Brain microvascular endothelial cell (primary cell): ENCODE measurements at regions not wholly inside any gene's neighbourhood (a gene's known extent, or its start where the extent isn't known, plus 50 kb on each side); places are given as distances from the start of the nearest gene placed in this dataset.

ENCODE experiments used
- DNase-seq: peaks from one replicate; pipeline ENCODE4 v3.0.0-alpha.2; 2020
- H3K27ac ChIP-seq: fragments of 250-450 bp; sonication (Bioruptor Pico); 2 replicates; pipeline ENCODE4 v1.5.1; 2020; ENCODE audit warnings: mild to moderate bottlenecking, moderate library complexity
- H3K27me3 ChIP-seq: fragments of 250-450 bp; sonication (Bioruptor Pico); replicated peaks from 2 replicates; pipeline ENCODE4 v1.5.1; 2020; ENCODE audit warnings: mild to moderate bottlenecking
- H3K36me3 ChIP-seq: fragments of 250-450 bp; sonication (Bioruptor Pico); replicated peaks from 2 replicates; pipeline ENCODE4 v1.5.1; 2020; ENCODE audit warnings: mild to moderate bottlenecking
- H3K4me3 ChIP-seq: 2 replicates; pipeline ENCODE4 v1.5.1; 2011; ENCODE audit warnings: low read depth, mild to moderate bottlenecking, control low read depth, low read length, moderate library complexity
- in situ Hi-C: cut with HindIII; loops from 2 replicates; pipeline ENCODE4 v1.10.0; 2017; ENCODE audit warnings: low sequenced_read_pairs, low pct_ligation_motif_present
- TF ChIP-seq, protein P1 (sequence below): IDR thresholded peaks from 2 replicates; pipeline ENCODE4 v1.5.1; 2011; ENCODE audit warnings: low read depth, mild to moderate bottlenecking, moderate library complexity, low read length, control low read depth, inconsistent platforms; ENCODE audit errors: missing control alignments

DNA sequence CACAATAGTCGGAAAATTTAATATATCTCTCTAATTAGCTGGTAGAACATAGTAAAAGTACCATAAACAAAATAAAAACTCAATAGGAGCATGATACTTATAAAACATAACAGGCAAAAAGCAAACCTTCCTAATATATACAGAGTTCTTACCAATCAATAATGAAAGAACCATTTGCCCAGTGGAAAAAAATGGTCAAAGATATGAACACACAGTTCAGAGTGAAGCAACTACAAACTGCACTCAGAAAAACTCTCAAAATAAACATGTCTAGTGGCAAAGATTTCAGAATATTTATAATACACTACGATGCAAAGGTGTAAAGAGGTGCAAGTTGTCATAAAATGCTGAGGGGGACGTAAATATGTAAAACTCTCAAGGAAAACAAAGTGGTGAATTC, 576.2 kb upstream of the CTNND2 start:
- DNase-seq, result no peak
- in situ Hi-C loops, result no loop called here
- Histone ChIP-seq H3K4me3 (no peak overlapping the region), H3K27ac (no peak overlapping the region), H3K27me3 (no peaks in the 10 kb centered on the region), H3K36me3 (no peaks in the 10 kb centered on the region)
- TF ChIP-seq, protein P1, sequence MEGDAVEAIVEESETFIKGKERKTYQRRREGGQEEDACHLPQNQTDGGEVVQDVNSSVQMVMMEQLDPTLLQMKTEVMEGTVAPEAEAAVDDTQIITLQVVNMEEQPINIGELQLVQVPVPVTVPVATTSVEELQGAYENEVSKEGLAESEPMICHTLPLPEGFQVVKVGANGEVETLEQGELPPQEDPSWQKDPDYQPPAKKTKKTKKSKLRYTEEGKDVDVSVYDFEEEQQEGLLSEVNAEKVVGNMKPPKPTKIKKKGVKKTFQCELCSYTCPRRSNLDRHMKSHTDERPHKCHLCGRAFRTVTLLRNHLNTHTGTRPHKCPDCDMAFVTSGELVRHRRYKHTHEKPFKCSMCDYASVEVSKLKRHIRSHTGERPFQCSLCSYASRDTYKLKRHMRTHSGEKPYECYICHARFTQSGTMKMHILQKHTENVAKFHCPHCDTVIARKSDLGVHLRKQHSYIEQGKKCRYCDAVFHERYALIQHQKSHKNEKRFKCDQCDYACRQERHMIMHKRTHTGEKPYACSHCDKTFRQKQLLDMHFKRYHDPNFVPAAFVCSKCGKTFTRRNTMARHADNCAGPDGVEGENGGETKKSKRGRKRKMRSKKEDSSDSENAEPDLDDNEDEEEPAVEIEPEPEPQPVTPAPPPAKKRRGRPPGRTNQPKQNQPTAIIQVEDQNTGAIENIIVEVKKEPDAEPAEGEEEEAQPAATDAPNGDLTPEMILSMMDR, result no peak

DNA sequence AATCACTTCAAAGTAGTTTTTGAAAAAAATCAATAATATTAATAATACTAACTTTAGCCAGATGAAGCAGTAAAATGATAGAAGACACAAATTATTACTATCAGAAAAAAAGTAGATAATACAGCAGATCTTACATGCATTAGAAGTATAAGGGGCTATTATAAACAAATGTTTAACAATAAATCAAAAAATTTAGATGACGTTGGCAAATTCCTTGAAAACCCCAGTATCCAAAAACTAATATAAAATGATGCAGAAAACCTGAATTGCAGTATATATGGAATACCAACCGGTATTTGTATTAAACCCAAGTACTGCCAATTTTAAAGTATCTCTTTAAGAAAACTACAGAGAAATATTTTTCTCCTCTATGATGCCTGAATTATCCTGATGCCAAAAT, 573.3 kb upstream of the CTNND2 start:
- in situ Hi-C loops, result no loop called here
- no peak for DNase-seq
- Histone ChIP-seq H3K4me3 (no peak overlapping the region), H3K36me3 (no peaks in the 10 kb centered on the region), H3K27me3 (no peaks in the 10 kb centered on the region), H3K27ac (no peak overlapping the region)
- TF ChIP-seq, protein P1, result no peak

DNA sequence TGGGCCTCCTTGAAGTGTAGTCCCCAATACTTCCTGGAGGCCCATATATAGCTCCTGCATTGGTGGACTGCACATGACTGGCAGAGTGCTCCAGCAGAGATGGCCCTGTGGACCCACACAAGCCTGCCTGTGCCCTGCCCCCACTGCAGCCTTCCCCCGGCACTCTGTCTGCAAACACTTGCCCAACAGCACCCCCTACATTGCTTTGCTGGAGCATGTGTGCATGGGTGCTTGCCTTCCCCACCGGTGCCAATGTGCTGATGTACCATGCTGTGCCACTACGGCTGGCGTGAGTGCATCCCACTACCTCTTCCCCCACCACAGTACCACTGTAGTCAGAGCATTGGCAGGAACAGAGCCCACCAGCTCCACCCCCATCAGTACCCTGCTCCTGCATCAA, 563.6 kb upstream of the CTNND2 start:
- DNase-seq, result no peak
- no peak overlapping the region for H3K4me3 ChIP-seq
- TF ChIP-seq, protein P1, result no peak
- H3K36me3 ChIP-seq, result no peaks in the 10 kb centered on the region
- no peaks in the 10 kb centered on the region for H3K27me3 ChIP-seq
- no peak overlapping the region for H3K27ac ChIP-seq
- in situ Hi-C loops, result no loop called here

DNA sequence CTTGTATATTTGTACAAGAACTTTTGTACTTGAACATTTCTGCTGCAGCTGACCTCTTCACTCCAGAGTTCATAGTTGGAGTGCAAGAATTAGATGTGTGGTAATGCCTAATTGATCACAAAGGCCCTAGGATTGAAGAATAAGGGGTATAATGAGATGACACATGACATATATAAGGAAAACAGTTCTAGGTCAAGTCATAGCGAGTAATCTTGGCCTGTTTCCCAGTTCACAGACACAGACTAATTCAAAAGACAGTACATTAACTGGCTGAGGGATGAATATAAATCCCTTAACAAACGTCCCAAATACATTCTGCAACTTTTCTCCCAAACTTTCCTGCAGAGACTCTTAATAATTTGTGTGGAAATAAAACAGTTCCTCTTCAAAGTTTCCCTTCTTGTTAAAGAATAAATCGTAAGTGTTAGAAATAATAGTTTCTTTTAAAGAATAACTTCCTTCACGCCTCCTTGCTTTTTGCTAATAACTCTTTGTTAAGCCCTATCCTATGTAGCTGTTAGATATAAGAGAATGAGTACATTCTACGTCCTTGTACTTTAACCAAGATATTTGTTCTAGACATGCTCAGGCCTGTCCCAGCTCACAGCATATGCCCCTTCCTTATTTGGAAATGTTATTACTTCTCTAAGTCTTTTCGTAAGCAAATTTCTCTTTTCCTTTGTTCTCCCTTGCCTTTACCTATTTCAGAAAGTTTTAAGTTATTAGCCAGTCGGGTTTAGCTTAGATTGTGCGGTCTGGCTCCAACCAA, 556.4 kb upstream of the CTNND2 start:
- Histone ChIP-seq H3K36me3 (no peaks in the 10 kb centered on the region), H3K27ac (no peak overlapping the region), H3K4me3 (no peak overlapping the region), H3K27me3 (no peaks in the 10 kb centered on the region)
- TF ChIP-seq, protein P1, result no peak
- in situ Hi-C loops, result no loop called here
- DNase-seq, result no peak

DNA sequence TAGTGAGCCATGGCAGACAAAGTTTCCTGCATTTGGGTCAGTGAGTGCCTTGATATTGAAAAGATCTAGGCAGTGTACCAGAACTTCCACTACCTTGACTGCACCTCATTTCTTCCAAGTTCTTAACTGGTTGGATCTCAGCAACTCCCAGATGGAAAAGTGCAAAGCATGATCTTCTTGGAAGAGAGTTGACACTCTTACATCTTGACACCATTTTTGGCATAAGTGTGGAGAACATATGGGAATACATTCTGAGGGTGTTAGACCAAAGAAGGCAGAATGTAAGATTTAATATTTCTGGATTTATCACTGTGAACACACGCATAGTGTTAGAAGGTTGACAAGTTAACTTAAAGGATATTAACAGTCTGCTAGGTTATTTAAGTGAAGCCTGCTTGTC, 555.1 kb upstream of the CTNND2 start:
- H3K36me3 ChIP-seq, result no peaks in the 10 kb centered on the region
- no peaks in the 10 kb centered on the region for H3K27me3 ChIP-seq
- no peak overlapping the region for H3K27ac ChIP-seq
- TF ChIP-seq, protein P1, result no peak
- no peak overlapping the region for H3K4me3 ChIP-seq
- in situ Hi-C loops, result no loop called here
- no peak for DNase-seq

DNA sequence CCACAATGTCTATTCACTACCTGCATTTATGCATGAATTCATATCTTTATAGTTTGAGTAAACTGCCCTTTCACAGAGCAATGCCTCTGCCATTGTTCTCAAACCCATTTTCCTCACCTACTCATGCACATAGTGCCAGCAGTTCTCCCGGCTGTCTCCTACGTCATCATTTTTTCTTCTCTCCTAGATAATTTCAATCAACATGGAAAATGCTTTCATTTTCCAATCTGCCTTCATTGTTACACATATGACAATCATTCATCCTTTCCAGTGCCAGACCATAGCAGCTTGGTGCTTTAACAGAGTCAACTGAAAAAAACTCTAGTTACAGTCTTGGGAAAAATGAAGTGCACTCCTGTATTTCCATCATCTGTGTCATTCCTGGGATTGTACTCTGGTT, 514.8 kb upstream of the CTNND2 start:
- H3K36me3 ChIP-seq, result no peaks in the 10 kb centered on the region
- no peak for DNase-seq
- no peaks in the 10 kb centered on the region for H3K27me3 ChIP-seq
- TF ChIP-seq, protein P1, result no peak
- H3K27ac ChIP-seq, result no peak overlapping the region
- no peak overlapping the region for H3K4me3 ChIP-seq
- in situ Hi-C loops, result no loop called here
